ENCODE measurements at regions not wholly inside any gene's neighbourhood (a gene's known extent, or its start where the extent isn't known, plus 50 kb on each side); places are given as distances from the start of the nearest gene placed in this dataset.

- no peak for TF ChIP-seq CTCF (IDR thresholded peaks at IDR 0.05; ENCODE audit: insufficient read depth, low read length)
- no peak for DNase-seq (ENCODE audit: low read depth)
- no peak overlapping the region for H3K4me3 ChIP-seq (ENCODE audit: low read depth, low read length)
These were observed 393.6 kb downstream of the CENPC start for GRCh38 chr4:67151376-67152343.

- DNase-seq (ENCODE audit: low read depth), result no peak
- H3K4me3 ChIP-seq (ENCODE audit: low read depth, low read length), result no peak overlapping the region
- TF ChIP-seq CTCF (IDR thresholded peaks at IDR 0.05; ENCODE audit: insufficient read depth, low read length), result no peak
These were observed 403.7 kb downstream of the CENPC start for GRCh38 chr4:67141586-67141985.

GRCh38 chr4:67134616-67135015 lies 410.7 kb downstream of the CENPC start:
- no peak for TF ChIP-seq CTCF (IDR thresholded peaks at IDR 0.05; ENCODE audit: insufficient read depth, low read length)
- H3K4me3 ChIP-seq (ENCODE audit: low read depth, low read length), result no peak overlapping the region
- no peak for DNase-seq (ENCODE audit: low read depth)

GRCh38 chr4:67133162-67133561 lies 412.1 kb downstream of the CENPC start:
- DNase-seq (ENCODE audit: low read depth), result no peak
- H3K4me3 ChIP-seq (ENCODE audit: low read depth, low read length), result no peak overlapping the region
- no peak for TF ChIP-seq CTCF (IDR thresholded peaks at IDR 0.05; ENCODE audit: insufficient read depth, low read length)

GRCh38 chr4:67131224-67131623 lies 414.1 kb downstream of the CENPC start:
- no peak for DNase-seq (ENCODE audit: low read depth)
- no peak for TF ChIP-seq CTCF (IDR thresholded peaks at IDR 0.05; ENCODE audit: insufficient read depth, low read length)
- no peak overlapping the region for H3K4me3 ChIP-seq (ENCODE audit: low read depth, low read length)

- DNase-seq (ENCODE audit: low read depth), result no peak
- H3K4me3 ChIP-seq (ENCODE audit: low read depth, low read length), result no peak overlapping the region
- no peak for TF ChIP-seq CTCF (IDR thresholded peaks at IDR 0.05; ENCODE audit: insufficient read depth, low read length)
These were observed 414.9 kb downstream of the CENPC start for GRCh38 chr4:67130411-67130810.

Data from fibroblast of the aortic adventitia (primary cell).